HG03108 (cell line): ENCODE measurements at regions not wholly inside any gene's neighbourhood (a gene's known extent, or its start where the extent isn't known, plus 50 kb on each side); places are given as distances from the start of the nearest gene placed in this dataset.

Experiments
- ATAC-seq: cut with Tn5 transposase; IDR thresholded peaks from one replicate; pipeline ENCODE4 v1.9.1; 2021; ENCODE audit warnings: moderate library complexity; ENCODE audit not compliant: unreplicated experiment

DNA sequence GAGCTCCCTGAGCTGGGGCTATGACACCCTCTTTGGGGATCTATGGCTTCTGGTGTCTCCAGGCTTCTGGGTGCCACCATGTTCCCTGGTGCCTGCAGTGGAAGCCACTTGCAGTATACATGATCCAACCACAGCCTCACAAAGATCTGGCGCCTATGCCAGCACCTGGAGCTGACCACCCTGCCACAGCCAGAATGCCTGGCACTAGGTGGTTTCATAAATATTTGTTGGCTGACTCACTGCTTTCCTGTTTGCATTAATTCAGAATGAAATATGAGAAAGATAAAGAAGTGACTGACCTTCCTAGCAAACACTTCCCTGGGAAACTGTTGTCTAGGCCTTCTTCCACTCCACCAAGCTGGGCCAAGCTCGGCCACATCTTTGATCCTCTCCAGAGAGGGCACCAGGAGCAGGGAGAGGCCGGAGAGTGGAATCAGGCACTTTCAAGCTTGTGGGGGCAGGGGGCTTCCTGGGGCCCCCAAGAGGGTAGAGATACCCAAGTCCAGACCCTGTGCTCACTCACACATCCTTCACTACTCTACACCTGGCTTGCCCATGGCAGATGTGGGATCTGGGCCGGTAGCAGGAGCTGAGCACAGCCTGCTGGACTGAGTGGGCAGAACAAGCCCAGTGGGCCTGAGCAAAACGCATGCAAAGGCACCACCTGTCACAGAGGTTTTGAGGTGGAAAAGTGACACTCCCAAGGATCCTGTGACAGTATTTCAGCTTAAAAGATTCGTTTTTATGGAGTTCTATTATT, 565.7 kb downstream of the SLC4A3 start:
- no peak for ATAC-seq

DNA sequence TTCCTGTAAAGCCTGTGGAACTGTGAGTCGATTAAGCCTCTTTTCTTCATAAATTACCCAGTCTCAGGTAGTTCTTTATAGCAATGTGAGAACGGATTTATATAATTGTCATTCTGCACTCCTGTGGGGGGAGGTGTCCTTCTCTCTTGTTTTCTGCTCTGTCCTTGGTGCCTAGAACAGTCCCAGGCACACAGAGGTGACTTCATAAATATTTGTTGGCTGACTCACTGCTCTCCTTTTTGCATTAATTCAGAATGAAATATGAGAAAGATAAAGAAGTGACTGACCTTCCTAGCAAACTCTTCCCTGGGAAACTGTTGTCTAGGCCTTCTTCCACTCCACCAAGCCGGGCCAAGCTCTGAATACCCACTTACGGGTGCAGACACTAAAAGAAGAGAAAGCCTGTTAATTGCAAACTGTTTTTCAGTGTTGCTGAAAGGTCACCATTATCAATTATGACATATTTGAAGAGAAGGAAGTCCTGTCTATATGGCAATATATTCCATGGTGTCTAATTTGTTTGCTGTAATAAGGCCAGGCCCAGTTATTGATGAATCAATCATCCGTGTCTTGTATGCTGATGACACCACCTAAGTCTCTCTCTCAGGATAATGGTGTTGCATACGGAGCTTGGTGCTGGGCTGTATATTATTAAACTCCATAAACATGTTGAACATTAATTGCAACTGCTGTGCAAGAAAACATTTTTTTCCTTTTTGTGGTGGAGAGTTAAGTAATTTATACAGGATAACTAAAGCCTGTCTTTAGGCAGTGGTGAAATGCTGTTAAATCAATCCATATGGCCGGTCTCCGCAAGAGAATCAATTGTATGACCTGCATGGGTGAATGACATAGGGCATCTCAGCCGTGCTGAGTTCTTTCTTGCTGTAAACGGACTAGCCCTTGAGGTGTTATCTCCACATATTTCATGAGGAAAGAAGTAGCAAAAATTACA, 567.5 kb downstream of the SLC4A3 start:
- no peak for ATAC-seq

DNA sequence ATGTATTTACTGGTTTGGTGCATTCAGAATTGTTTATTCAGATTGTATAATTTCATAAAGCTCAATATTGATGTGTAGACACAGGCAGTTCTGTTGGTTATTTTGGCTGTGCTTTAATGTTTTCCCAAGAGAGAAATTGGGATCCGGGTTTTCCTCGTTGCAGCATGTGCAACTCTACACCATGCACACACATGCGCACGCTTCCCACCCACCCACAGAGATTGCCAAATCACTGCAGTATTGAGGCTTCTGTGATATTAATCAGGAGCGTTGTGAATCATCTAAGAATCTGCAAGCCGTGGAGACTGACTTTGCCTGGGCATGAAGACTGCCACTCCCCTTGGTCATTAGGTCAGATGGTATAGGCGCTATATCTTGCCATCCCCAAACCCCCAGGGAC, 571.5 kb downstream of the SLC4A3 start:
- ATAC-seq = no peak

- no peak for ATAC-seq
These were observed 574.6 kb downstream of the SLC4A3 start for GRCh38 chr2:220202066-220202465.

- ATAC-seq = no peak
These were observed 581.7 kb downstream of the SLC4A3 start for GRCh38 chr2:220209093-220209492.

DNA sequence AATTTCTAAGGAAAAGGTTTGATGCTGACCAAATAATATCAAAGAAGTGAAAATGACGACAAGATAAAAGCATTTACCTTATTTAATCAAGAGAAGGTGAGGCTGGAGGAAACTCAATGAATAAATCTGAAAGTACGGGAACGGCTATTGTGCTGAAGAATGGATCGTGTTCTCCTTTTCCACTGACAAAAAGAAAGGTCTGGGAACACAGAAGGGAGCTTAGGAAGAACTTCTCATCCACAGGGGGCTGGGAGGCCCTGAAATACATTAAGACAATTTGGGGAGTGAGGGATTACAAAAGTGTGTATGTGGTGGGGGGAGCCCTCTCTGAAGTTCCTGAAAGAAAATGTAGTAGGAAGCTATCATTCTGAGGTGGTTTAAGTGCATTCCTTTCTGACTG, 582.3 kb downstream of the SLC4A3 start:
- ATAC-seq = no peak

GRCh38 chr2:220212296-220213080, 585.1 kb downstream of the SLC4A3 start:
- no peak for ATAC-seq

- ATAC-seq = no peak
These were observed 588.4 kb downstream of the SLC4A3 start for GRCh38 chr2:220215785-220216184.

GRCh38 chr2:220219371-220219770, 591.9 kb downstream of the SLC4A3 start:
- ATAC-seq = no peak

GRCh38 chr2:220220009-220220408, 592.6 kb downstream of the SLC4A3 start:
- no peak for ATAC-seq

GRCh38 chr2:220221992-220222391, 594.6 kb downstream of the SLC4A3 start:
- ATAC-seq = no peak

- no peak for ATAC-seq
These were observed 597.5 kb downstream of the SLC4A3 start for GRCh38 chr2:220224691-220225543.

GRCh38 chr2:220226076-220226475, 598.6 kb downstream of the SLC4A3 start:
- no peak for ATAC-seq

DNA sequence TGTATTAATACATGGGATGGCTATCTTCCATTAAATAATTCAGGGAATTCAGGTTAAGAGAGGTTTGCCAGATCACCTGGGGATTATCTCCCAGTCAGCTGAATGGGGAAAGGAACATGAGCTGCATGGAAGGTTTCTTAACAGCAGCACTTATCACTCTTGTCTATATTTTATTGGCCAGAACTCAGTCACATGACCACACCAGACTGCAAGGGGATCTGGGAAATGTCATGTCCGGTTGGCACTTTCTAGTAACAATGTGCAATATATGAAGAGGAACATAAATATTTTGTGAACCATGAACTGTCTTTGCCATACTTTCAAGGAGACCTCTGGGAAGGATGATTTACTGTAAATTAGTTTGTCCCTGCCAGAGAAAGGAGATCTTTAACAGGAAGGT, 599.1 kb downstream of the SLC4A3 start:
- ATAC-seq = no peak

DNA sequence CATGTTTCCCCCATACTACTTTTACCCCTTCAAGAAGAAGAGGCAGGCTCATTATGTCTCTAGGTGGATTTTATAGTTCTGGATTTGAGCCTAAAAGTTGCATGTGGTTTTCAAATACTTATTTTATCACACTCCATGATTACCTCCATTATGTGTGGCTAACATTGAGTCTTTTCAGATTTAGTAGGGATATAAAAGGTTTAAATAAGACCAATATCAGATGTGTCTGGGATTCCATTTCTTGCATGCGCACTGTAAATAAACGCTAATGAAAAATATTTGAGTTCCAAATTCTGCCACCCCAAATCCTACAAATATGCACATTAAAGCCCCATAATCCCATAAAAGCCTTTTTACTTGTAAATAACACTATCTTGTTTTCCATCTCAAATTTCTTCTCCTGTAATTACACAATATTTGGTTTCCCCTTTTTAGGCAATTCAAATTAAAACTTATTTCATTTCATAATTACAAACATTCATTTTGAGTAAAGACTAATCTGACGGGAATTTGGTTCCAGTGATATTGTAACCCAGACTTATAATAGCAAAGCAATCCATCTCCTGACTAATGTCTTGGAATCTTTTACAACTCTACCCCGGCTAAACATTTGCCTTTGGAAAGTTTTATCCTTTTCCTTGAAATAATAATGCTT, 600.0 kb downstream of the SLC4A3 start:
- ATAC-seq = no peak

GRCh38 chr2:220228310-220229006, 601.0 kb downstream of the SLC4A3 start:
- ATAC-seq = no peak

GRCh38 chr2:220240641-220241040, 613.2 kb downstream of the SLC4A3 start:
- ATAC-seq = no peak

DNA sequence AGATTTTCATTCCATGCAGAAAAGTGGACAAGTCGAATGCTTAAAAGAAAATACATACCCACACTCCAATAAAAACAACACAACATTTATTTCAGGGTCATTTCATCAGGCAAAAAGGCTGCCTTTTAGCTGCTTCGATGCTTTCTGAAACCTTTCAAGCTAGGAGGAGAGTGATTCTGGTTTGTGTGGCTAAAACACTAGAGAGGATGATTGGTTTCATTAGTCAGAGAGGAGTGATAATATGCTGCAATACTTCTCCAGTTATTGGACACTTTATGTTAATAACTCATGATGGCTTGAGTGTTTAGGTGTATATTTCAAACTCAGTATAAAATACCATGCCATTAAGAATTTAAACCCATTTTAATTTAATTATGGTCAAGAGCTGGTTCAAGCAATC, 614.0 kb downstream of the SLC4A3 start:
- ATAC-seq = no peak

DNA sequence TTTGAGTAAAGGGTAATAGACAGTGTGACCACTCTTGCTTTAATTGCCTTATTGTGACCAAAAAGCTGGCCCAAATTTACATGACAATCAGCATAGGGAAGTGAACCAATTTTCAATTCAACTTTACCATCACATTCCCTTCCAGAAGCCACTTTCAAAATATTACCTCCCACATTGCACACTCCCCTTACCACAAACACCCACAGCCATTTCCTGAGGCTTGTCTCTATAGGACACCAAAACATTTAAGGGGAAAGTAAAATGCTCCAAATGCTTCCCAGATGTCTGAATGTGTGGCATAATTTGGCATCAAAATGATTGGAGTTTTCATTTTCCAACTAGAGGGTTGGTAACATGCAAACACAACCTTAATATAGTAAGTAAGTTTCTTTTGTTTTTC, 616.1 kb downstream of the SLC4A3 start:
- ATAC-seq = no peak
